OCI-LY7 (cell line): ENCODE measurements at regions not wholly inside any gene's neighbourhood (a gene's known extent, or its start where the extent isn't known, plus 50 kb on each side); places are given as distances from the start of the nearest gene placed in this dataset.

ENCODE experiments used
- EZH2phosphoT487 ChIP-seq: fragments of 200-600 bp; sonication (generic); IDR thresholded peaks from 2 replicates; pipeline ENCODE4 v1.6.1; 2018; ENCODE audit warnings: low read depth, borderline replicate concordance, mild to moderate bottlenecking, mixed run types, antibody characterized with exemption, low read length, moderate library complexity, mixed read lengths
- TF ChIP-seq, protein P1 (sequence below): fragments of 200-600 bp; sonication (generic); conservative IDR thresholded peaks from 2 replicates; pipeline ENCODE4 v1.5.1; 2014; ENCODE audit warnings: mild to moderate bottlenecking, antibody characterized with exemption, low read length, moderate library complexity, mixed read lengths

GRCh38 chrX:5425119-5425518, 803.5 kb downstream of the NLGN4X start:
- TF ChIP-seq, protein P1, sequence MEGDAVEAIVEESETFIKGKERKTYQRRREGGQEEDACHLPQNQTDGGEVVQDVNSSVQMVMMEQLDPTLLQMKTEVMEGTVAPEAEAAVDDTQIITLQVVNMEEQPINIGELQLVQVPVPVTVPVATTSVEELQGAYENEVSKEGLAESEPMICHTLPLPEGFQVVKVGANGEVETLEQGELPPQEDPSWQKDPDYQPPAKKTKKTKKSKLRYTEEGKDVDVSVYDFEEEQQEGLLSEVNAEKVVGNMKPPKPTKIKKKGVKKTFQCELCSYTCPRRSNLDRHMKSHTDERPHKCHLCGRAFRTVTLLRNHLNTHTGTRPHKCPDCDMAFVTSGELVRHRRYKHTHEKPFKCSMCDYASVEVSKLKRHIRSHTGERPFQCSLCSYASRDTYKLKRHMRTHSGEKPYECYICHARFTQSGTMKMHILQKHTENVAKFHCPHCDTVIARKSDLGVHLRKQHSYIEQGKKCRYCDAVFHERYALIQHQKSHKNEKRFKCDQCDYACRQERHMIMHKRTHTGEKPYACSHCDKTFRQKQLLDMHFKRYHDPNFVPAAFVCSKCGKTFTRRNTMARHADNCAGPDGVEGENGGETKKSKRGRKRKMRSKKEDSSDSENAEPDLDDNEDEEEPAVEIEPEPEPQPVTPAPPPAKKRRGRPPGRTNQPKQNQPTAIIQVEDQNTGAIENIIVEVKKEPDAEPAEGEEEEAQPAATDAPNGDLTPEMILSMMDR: no peak
- TF ChIP-seq EZH2phosphoT487: no peak
